HG03469 (cell line): ENCODE measurements at regions not wholly inside any gene's neighbourhood (a gene's known extent, or its start where the extent isn't known, plus 50 kb on each side); places are given as distances from the start of the nearest gene placed in this dataset.

Experiments used
- ATAC-seq: cut with Tn5 transposase; IDR thresholded peaks from one replicate; pipeline ENCODE4 v1.9.1; 2021; ENCODE audit warnings: mild to moderate bottlenecking, moderate library complexity, moderate number of reproducible peaks; ENCODE audit not compliant: unreplicated experiment

DNA sequence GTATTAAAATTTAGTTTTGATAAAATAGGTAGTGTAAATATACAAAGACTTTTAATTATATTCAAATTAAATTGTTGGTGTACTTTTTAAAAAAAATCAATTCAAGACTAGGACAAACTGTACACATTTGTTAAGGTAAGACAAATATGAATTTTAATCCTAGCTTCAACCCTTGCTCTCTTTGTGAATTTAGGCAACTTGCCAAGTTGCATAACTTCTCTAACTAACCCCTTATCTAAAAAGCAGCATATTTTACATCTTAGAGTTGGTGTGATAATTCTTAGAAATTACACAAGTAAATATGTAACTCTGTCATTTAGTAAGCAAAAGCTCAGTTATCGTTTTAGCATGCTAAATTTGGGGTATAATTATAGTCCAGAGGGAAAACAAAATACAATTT, 78.1 kb upstream of the FSTL5 start:
- no peak for ATAC-seq

DNA sequence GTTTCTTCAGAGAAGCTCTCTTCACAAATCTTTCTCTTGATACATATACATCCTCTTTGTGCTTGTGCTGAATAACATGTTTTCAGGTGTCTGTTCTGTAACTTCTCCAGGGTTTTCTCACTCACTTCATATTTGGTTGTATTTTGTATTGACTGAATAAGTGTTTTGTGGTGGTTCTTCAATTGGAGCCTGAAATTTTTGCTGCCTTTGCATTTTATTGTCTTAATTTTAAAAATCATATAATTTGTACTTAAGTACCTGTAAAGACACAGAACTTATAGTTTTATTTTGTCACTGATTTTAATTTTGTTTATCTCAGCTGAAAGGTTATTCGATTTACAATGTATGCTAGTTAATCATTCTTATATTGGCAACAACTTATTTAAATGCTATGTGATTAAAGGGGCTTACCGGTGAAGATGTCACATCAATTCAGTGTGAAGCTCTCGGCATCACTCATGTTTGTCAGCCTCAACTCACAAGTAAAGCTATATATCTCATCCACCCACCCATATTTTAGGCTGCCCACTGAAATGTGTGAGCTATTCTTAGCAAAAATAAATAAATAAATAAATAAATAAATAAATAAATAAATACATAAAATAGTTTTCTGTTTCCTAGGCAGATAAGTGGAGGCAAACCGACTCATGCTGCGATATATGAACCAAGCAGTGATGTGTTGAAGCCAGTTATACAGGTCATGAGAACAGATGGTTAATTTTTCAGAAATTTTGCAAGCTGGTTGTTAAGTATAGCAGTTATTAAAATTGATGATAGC, 76.4 kb upstream of the FSTL5 start:
- no peak for ATAC-seq

DNA sequence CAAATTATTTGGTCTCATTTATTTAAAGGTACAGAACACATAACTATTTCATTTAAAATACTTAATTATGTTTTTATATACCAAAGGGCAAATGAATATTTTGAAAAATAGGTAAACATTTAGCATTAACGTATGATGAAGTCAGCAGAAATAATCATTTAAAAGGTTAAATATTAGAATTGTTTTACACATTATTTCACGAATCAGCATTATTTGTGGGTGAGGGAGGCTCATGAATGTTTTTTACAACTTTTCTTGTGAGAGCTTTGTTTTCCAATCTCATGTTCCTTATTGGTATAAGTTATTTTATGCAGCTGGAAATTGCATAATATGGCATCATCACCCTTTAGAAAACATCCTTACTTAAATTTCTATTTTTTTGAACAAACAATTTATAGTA, 73.9 kb upstream of the FSTL5 start:
- no peak for ATAC-seq

DNA sequence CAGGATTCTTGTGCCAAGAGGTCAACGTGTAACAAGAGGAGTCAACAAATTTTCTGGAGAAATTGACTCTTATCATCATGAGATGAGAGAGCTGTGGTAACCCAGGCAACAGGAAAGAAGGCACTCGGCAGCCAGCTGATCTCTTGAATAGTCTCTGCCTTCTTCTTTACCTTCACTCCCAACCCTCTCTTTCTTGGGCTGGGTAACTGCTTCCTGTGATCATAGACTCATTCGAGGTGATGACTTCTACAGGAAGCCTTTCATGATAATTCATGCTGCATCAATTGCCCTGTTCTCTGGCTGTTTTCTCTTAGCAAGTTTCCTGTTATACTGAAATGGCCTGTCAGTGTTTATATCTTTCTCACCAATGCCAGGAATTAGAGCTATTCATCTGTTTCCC, 70.8 kb upstream of the FSTL5 start:
- no peak for ATAC-seq

DNA sequence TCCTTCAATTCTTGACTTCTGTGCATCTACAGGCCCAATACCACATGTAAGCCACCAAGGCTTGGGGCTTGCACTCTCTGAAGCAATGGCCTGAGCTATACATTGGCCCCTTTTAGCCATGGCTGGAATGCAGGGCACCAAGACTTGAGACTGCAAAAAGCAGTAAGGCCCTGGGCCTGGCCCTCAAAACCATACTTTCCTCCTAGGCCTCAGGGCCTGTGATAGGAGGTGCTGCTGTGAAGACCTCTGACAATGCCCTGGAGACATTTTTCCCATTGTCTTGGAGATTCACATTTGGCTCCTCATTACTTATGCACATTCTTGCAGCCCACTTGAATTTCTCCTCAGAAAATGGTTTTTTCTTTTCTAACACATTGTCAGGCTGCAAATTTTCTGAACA, 68.5 kb upstream of the FSTL5 start:
- ATAC-seq: no peak

DNA sequence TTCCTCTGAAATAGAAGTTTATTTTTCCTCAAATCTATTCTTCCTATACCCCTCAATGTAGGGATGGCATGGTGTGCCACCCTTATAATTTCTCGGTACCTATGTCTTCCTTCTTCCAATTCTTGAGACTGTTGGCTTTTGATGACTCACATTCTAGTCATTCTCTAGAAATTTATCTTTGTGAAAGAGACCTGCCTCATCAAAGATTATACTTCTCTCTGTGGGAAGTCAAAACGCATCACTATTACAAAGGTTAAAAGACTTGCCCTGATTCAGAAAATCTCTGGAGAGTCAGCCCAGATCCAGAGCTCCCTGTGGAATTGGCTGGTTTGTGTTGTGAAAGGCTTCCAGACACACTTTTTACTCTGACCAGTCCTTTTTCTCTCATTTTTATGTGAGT, 65.9 kb upstream of the FSTL5 start:
- no peak for ATAC-seq

DNA sequence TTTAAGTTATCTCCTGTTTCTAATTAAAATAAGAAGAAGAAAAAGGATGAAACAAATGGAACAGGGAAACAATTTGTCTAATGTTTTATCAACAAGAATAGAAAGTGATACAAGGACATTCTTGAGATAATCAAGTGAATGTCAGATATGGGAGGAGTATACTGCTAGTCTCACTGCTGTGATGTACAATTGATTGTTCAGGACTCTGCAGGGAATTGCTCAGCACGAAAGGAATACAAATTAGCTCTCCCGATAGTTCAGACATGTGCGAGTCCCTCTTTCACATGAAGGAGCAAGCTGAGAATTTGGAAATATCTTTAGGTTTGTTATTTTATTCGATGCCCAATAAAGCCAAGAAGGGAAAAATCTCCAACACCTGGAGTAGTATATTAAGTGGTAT, 57.3 kb upstream of the FSTL5 start:
- no peak for ATAC-seq
